ENCODE measurements at regions not wholly inside any gene's neighbourhood (a gene's known extent, or its start where the extent isn't known, plus 50 kb on each side); places are given as distances from the start of the nearest gene placed in this dataset.
A peak's percentile ranks its signal among the peaks of the same experiment; 100 is the strongest.
"Not testable (repeated sequence)": the region's sequence is repeated elsewhere in the genome, so short reads cannot be mapped to it uniquely, and the experiment has no call there.

GRCh38 chr1:234826352-234826751, 216.4 kb upstream of the IRF2BP2 start:
- no peak for TF ChIP-seq CTCF (IDR thresholded peaks at IDR 0.05)
- peak; percentile 62 for ATAC-seq

DNA sequence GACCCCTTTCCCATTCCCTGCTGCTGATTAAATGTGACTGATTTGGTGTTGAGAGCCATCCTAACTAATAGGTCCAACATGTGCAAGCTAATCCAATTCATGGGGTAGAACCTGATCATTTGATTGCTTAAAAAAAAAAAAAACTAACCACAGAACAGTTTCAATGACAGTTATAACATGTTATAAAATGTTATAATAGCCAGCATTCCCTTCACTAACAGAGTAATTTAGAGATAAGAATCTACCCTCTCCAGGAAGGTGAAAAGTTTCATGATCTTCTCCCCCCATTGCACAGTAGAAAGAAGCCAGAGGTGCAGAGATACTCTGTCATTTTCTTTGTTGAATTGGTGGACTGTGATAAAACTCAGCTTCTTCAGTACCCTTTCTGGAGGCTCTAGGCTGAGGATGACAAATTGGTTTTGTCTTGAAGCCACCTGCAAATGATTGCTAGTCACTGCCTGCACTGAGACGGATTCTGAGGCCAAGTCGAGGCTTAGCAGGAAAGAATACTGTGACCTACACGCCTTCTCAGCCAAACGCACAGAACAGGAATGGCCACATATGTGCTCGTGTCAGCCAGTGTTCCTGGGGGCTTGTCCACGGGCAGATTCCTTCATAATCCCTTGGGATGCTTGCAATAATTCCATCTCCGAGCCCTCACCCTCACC, 215.7 kb upstream of the IRF2BP2 start:
- Histone ChIP-seq H3K9me3 (no peaks in the 10 kb centered on the region), H3K4me1 (peaks cover 5% of the 10 kb centered on the region), H3K36me3 (no peaks in the 10 kb centered on the region), H3K27ac (no peak overlapping the region), H3K4me3 (no peak overlapping the region), H3K27me3 (no peaks in the 10 kb centered on the region)
- no peak for TF ChIP-seq CTCF (IDR thresholded peaks at IDR 0.05)
- ATAC-seq, result no peak
- no peak for DNase-seq
- intact Hi-C loops (cut with DNase I), result no loop called here

More at GRCh38 chr1:234826352-234826751, 216.4 kb upstream of the IRF2BP2 start:
- no peak overlapping the region for H3K4me3 ChIP-seq
- no peaks in the 10 kb centered on the region for H3K9me3 ChIP-seq
- peaks cover 5% of the 10 kb centered on the region for H3K4me1 ChIP-seq
- H3K27me3 ChIP-seq, result no peaks in the 10 kb centered on the region
- intact Hi-C loops (cut with DNase I), result no loop called here
- no peaks in the 10 kb centered on the region for H3K36me3 ChIP-seq
- DNase-seq, result no peak
- no peak overlapping the region for H3K27ac ChIP-seq

DNA sequence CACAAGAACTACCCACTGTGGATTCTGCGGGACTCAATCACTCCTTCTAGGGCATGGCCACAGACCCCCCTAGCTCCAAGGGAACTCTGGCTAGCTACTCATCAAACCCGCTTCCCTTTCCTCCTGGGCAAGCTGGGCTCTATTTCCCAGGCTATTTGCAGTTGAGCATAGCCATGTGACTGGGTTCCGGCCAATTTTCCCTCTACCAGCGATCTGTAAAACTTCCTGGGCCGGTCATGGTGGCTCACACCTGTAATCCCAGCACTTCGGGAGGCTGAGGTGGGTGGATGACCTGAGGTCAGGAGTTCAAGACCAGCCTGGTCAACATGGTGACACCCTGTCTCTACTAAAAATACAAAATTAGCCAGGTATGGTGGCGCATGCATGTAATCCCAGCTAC, 214.9 kb upstream of the IRF2BP2 start:
- H3K27me3 ChIP-seq; ATAC-seq; H3K9me3 ChIP-seq; H3K4me3 ChIP-seq; DNase-seq; intact Hi-C loops (cut with DNase I); H3K4me1 ChIP-seq; H3K27ac ChIP-seq; H3K36me3 ChIP-seq: not testable (repeated sequence)

DNA sequence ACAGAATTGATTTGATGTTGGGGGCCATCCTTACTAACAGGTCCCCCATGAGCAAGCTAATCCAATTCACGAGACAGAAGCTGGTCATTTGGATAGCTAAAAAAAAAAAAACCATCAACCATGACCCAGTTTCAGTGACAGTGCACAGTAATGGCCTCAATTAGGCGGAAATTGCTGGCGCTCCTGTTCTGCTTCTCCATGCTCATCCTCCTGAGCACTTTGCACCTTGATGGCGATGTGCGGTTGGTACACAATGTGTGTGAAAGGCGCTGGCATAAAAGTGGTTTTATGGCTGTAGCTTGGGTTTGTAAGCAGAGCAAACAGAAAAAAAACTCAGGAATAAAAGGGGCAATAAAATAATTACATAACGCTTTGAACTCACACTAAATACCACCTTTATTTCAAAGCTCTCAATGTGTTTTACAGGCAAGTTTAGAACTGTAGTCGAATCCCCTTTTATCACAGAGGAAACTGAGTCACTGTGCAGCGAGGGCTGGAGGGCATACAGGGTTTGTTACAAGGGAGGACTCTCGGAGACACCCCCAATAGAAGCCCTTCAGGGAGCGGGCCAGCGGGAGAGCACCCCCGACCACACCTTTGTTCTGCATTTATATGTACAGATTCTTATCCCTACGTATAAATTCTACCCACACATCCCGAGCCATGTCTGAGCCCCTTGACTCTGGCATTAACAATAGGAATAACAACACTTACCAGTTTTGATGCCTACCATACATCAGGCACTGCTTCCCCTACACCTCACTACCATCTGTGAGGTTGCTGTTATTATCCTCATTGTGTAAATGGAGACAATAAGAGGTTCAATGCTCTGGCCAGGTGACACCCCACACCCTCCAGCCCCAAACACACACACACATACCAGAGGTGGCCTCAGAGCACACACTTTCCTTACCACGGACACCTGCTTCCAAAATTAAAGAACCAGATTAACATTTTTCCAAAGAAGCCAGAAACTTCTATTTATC, 213.5 kb upstream of the IRF2BP2 start:
- H3K27me3 ChIP-seq, result no peaks in the 10 kb centered on the region
- no peaks in the 10 kb centered on the region for H3K9me3 ChIP-seq
- no peak for TF ChIP-seq CTCF (IDR thresholded peaks at IDR 0.05)
- DNase-seq, result no peak
- no peak overlapping the region for H3K27ac ChIP-seq
- H3K4me1 ChIP-seq, result peaks cover 5% of the 10 kb centered on the region
- intact Hi-C loops (cut with DNase I), result no loop called here
- ATAC-seq, result no peak
- H3K36me3 ChIP-seq, result no peaks in the 10 kb centered on the region
- no peak overlapping the region for H3K4me3 ChIP-seq

DNA sequence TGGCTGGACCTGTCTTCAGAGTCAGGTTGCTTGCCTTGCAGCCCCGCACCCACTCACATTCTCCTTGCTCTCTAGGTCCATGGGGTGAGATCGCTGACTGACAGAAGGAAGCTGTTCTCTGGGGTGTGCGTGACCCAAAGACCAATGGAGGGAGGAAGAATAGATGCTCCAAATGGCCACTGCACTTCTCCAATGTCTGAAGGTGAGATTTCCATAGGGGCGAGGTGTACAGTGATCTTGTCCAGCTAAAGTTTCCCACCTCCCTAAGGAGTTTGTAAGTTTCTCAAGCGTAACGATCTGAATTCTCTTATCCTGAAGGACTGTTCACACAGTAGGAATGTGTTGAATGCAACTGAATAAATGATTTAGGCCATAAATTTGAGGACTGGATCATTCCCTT, 211.9 kb upstream of the IRF2BP2 start:
- H3K27ac ChIP-seq, result no peak overlapping the region
- no peaks in the 10 kb centered on the region for H3K27me3 ChIP-seq
- no peak for TF ChIP-seq CTCF (IDR thresholded peaks at IDR 0.05)
- ATAC-seq (no peak), DNase-seq (no peak)
- H3K9me3 ChIP-seq, result no peaks in the 10 kb centered on the region
- no peaks in the 10 kb centered on the region for H3K36me3 ChIP-seq
- peaks cover 3% of the 10 kb centered on the region for H3K4me1 ChIP-seq
- intact Hi-C loops (cut with DNase I), result no loop called here
- no peak overlapping the region for H3K4me3 ChIP-seq

GRCh38 chr1:234820597-234820996, 210.6 kb upstream of the IRF2BP2 start:
- Histone ChIP-seq H3K4me3 (no peak overlapping the region), H3K27ac (no peak overlapping the region), H3K9me3 (no peaks in the 10 kb centered on the region), H3K4me1 (peaks cover 3% of the 10 kb centered on the region), H3K27me3 (no peaks in the 10 kb centered on the region), H3K36me3 (no peaks in the 10 kb centered on the region)
- intact Hi-C loops (cut with DNase I), result no loop called here
- no peak for TF ChIP-seq CTCF (IDR thresholded peaks at IDR 0.05)
- DNase-seq, result no peak
- no peak for ATAC-seq

GRCh38 chr1:234819845-234820244, 209.9 kb upstream of the IRF2BP2 start:
- DNase-seq; H3K27ac ChIP-seq; ATAC-seq; H3K9me3 ChIP-seq; H3K4me1 ChIP-seq; H3K36me3 ChIP-seq; H3K27me3 ChIP-seq; intact Hi-C loops (cut with DNase I); H3K4me3 ChIP-seq: not testable (repeated sequence)

- H3K4me3 ChIP-seq; H3K36me3 ChIP-seq; H3K27me3 ChIP-seq; H3K4me1 ChIP-seq; H3K9me3 ChIP-seq; intact Hi-C loops (cut with DNase I); ATAC-seq; DNase-seq: not testable (repeated sequence)
- peak overlapping the region; percentile 68 for H3K27ac ChIP-seq
Observed at GRCh38 chr1:234818040-234818387, 208.0 kb upstream of the IRF2BP2 start.
